ENCODE measurements at regions not wholly inside any gene's neighbourhood (a gene's known extent, or its start where the extent isn't known, plus 50 kb on each side); places are given as distances from the start of the nearest gene placed in this dataset.

DNA sequence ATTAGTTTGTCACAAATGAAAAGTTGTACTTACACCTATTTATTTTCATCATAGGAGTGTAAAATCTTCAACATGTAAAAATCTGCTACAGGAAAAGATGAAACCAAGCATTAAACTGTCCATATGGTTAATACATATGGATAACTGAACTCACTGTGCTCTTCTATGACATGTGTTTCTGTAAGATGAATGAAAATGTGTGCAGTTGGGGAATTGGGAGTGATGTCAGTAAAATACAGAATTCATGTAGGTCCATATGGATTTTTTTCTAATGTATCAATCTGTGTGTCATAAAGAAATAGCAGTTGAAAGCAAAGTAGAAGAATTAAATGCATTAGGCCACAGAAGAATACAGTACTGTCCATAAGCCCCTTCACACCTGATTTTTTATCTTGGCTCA is 178.4 kb upstream of the COL3A1 start:
- Histone ChIP-seq H4K20me1 (ENCODE audit: control insufficient read depth, extremely low read depth, insufficient read depth, low read length) (no peaks in the 10 kb centered on the region), H3K79me2 (ENCODE audit: control insufficient read depth, insufficient read depth, low read length) (no peaks in the 10 kb centered on the region), H3K36me3 (ENCODE audit: control insufficient read depth, insufficient read depth, low read length) (no peaks in the 10 kb centered on the region), H3K27ac (ENCODE audit: insufficient read depth, low read length) (no peak overlapping the region), H3K4me1 (ENCODE audit: control insufficient read depth, extremely low read depth, insufficient read depth, low read length) (no peaks in the 10 kb centered on the region), H2AFZ (ENCODE audit: low read length) (no peak overlapping the region), H3K27me3 (ENCODE audit: control insufficient read depth, insufficient read depth, low read length) (no peaks in the 10 kb centered on the region), H3K9ac (ENCODE audit: insufficient read depth, low read length) (no peak overlapping the region), H3K4me2 (ENCODE audit: extremely low read depth, insufficient read depth, low read length) (no peak overlapping the region), H3K9me3 (ENCODE audit: control insufficient read depth, insufficient read depth, low read depth, low read length) (no peaks in the 10 kb centered on the region), H3K4me3 (replicated peaks in 1 of 4; ENCODE audit: control extremely low read depth in 1 of 4, insufficient read depth in 1 of 4, low read depth in 3 of 4, low read length in 4 of 4) (no peak overlapping the region)
- no peak for DNase-seq (ENCODE audit: low read depth in 2 of 2)
- no peak for TF ChIP-seq EZH2 (IDR thresholded peaks at IDR 0.05; ENCODE audit: low read length, missing control alignments)
- TF ChIP-seq CTCF (conservative IDR thresholded peaks at IDR 0.05 in 1 of 2, IDR thresholded peaks at IDR 0.05 in 1 of 2; ENCODE audit: low read depth in 1 of 2, low read length in 2 of 2): no peak

DNA sequence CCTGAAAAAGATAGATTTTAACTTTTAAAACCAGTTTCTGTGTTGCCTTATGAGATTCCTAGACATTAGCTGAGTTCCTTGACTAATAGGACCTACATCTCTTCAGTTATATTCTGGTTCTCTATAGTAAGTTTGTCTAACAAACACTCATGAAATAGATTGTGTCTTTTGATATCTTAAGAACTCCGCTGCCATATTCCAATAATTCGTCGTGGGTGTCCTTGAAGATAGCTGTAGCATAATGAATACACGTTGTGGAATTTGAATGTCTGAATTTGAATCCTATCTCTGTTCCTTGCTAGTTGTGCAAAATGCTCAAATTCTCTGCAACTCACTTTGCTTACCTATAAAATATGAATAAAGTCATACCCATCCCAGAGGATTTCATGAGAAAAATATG is 176.8 kb upstream of the COL3A1 start:
- TF ChIP-seq EZH2 (IDR thresholded peaks at IDR 0.05; ENCODE audit: low read length, missing control alignments): no peak
- TF ChIP-seq CTCF (conservative IDR thresholded peaks at IDR 0.05 in 1 of 2, IDR thresholded peaks at IDR 0.05 in 1 of 2; ENCODE audit: low read depth in 1 of 2, low read length in 2 of 2): no peak
- no peaks in the 10 kb centered on the region for H3K27me3 ChIP-seq (ENCODE audit: control insufficient read depth, insufficient read depth, low read length)
- H3K4me1 ChIP-seq (ENCODE audit: control insufficient read depth, extremely low read depth, insufficient read depth, low read length): no peaks in the 10 kb centered on the region
- no peak overlapping the region for H2AFZ ChIP-seq (ENCODE audit: low read length)
- H3K9me3 ChIP-seq (ENCODE audit: control insufficient read depth, insufficient read depth, low read depth, low read length): no peaks in the 10 kb centered on the region
- no peak overlapping the region for H3K9ac ChIP-seq (ENCODE audit: insufficient read depth, low read length)
- no peak for DNase-seq (ENCODE audit: low read depth in 2 of 2)
- H3K27ac ChIP-seq (ENCODE audit: insufficient read depth, low read length): no peak overlapping the region
- H3K4me2 ChIP-seq (ENCODE audit: extremely low read depth, insufficient read depth, low read length): no peak overlapping the region
- no peak overlapping the region for H3K4me3 ChIP-seq (replicated peaks in 1 of 4; ENCODE audit: control extremely low read depth in 1 of 4, insufficient read depth in 1 of 4, low read depth in 3 of 4, low read length in 4 of 4)
- H3K79me2 ChIP-seq (ENCODE audit: control insufficient read depth, insufficient read depth, low read length): no peaks in the 10 kb centered on the region
- H3K36me3 ChIP-seq (ENCODE audit: control insufficient read depth, insufficient read depth, low read length): no peaks in the 10 kb centered on the region
- H4K20me1 ChIP-seq (ENCODE audit: control insufficient read depth, extremely low read depth, insufficient read depth, low read length): no peaks in the 10 kb centered on the region

DNA sequence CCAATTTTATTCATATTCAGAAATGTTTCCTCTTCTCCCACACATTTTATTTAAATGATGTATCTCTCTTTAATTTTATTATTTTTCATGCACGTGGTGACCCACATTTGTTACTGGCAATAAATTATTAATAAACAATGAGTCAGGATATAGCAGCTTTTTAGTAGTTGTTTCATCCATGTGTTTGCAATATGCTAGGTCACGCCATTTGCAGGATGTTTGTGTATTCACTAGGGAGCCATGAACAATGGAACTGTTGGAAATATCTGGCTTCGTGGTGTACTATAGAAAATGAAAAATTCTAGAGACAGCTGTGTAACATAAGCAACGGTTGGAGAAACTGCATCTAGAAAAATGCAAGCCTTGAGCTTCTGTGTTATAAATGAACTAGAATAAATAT is 176.0 kb upstream of the COL3A1 start:
- TF ChIP-seq EZH2 (IDR thresholded peaks at IDR 0.05; ENCODE audit: low read length, missing control alignments) (no peak), CTCF (conservative IDR thresholded peaks at IDR 0.05 in 1 of 2, IDR thresholded peaks at IDR 0.05 in 1 of 2; ENCODE audit: low read depth in 1 of 2, low read length in 2 of 2) (no peak)
- H3K79me2 ChIP-seq (ENCODE audit: control insufficient read depth, insufficient read depth, low read length): no peaks in the 10 kb centered on the region
- no peaks in the 10 kb centered on the region for H3K27me3 ChIP-seq (ENCODE audit: control insufficient read depth, insufficient read depth, low read length)
- no peak overlapping the region for H3K27ac ChIP-seq (ENCODE audit: insufficient read depth, low read length)
- H3K4me3 ChIP-seq (replicated peaks in 1 of 4; ENCODE audit: control extremely low read depth in 1 of 4, insufficient read depth in 1 of 4, low read depth in 3 of 4, low read length in 4 of 4): no peak overlapping the region
- DNase-seq (ENCODE audit: low read depth in 2 of 2): peak in 1 of 2 donors; percentile 96
- no peaks in the 10 kb centered on the region for H3K4me1 ChIP-seq (ENCODE audit: control insufficient read depth, extremely low read depth, insufficient read depth, low read length)
- no peaks in the 10 kb centered on the region for H3K9me3 ChIP-seq (ENCODE audit: control insufficient read depth, insufficient read depth, low read depth, low read length)
- no peak overlapping the region for H3K9ac ChIP-seq (ENCODE audit: insufficient read depth, low read length)
- no peaks in the 10 kb centered on the region for H4K20me1 ChIP-seq (ENCODE audit: control insufficient read depth, extremely low read depth, insufficient read depth, low read length)
- no peak overlapping the region for H3K4me2 ChIP-seq (ENCODE audit: extremely low read depth, insufficient read depth, low read length)
- no peaks in the 10 kb centered on the region for H3K36me3 ChIP-seq (ENCODE audit: control insufficient read depth, insufficient read depth, low read length)
- no peak overlapping the region for H2AFZ ChIP-seq (ENCODE audit: low read length)
